ENCODE measurements at regions not wholly inside any gene's neighbourhood (a gene's known extent, or its start where the extent isn't known, plus 50 kb on each side); places are given as distances from the start of the nearest gene placed in this dataset.

GRCh38 chr6:165721356-165721755, 58.3 kb upstream of the PDE10A start:
- TF ChIP-seq CTCF (conservative IDR thresholded peaks at IDR 0.05; ENCODE audit: low read depth, low read length) = no peak
- no peak for TF ChIP-seq EZH2 (IDR thresholded peaks at IDR 0.05; ENCODE audit: borderline replicate concordance, low read depth, low read length, poor library complexity, severe bottlenecking)

All from A673 (cell line).